Esophagus squamous epithelium (tissue), 5 donors: ENCODE measurements at regions not wholly inside any gene's neighbourhood (a gene's known extent, or its start where the extent isn't known, plus 50 kb on each side); places are given as distances from the start of the nearest gene placed in this dataset.

Experiments used
- DNase-seq: peaks from one replicate; lab custom pipeline; 2025; lab: John Stamatoyannopoulos, UW
- H3K27ac ChIP-seq, 4 donors: fragments of 200-600 bp; sonication (generic); one replicate each; pipeline ENCODE4 v1.5.1; 2016 to 2019; ENCODE audit warnings: mild to moderate bottlenecking in 1 of 4
- H3K27me3 ChIP-seq, 4 donors: fragments of 200-600 bp; sonication (generic); 1 replicate in 3 of 4; 2 replicates in 1 of 4; pipeline versions ENCODE4 v1.5.1 to v1.6.0; 2017 to 2021; ENCODE audit warnings: antibody characterized with exemption in 1 of 4
- H3K36me3 ChIP-seq, 3 donors: fragments of 200-600 bp; sonication (generic); one replicate each; pipeline ENCODE4 v1.5.1; 2016 to 2019
- H3K4me1 ChIP-seq, 3 donors: fragments of 200-600 bp; sonication (generic); one replicate each; pipeline ENCODE4 v1.5.1; 2017 to 2019
- H3K4me3 ChIP-seq, 4 donors: fragments of 200-600 bp; sonication (generic); 1 replicate in 3 of 4; 2 replicates in 1 of 4; pipeline ENCODE4 v1.5.1; 2016 to 2019; ENCODE audit warnings: mild to moderate bottlenecking in 2 of 4, moderate library complexity in 1 of 4
- H3K9me3 ChIP-seq, 3 donors: fragments of 200-600 bp; sonication (generic); one replicate each; pipeline ENCODE4 v1.5.1; 2016 to 2019
- POLR2A ChIP-seq, 4 donors: fragments of 450-650 bp; IDR thresholded peaks; one replicate each; pipeline ENCODE4 v1.6.1; 2017; ENCODE audit warnings: antibody characterized with exemption in 4 of 4, mild to moderate bottlenecking in 4 of 4, moderate library complexity in 3 of 4
- WGBS, 2 donors: methylation state at CpG; one replicate each; pipeline ENCODE4 v1.1.5; 2018; 5-methylcytosine and 5-hydroxymethylcytosine counted together
- intact Hi-C: fragments of 100-400 bp; cut with DNase I; formaldehyde crosslinking; loops from one replicate; pipeline ENCODE4 v1.15.0; 2022
- TF ChIP-seq, protein P1 (sequence below), 6 experiments: fragments of 450-650 bp in 4 of 6; fragments of 200-600 bp in 2 of 6; sonication (generic) in 2 of 6; IDR thresholded peaks; one replicate each; pipeline ENCODE4 v1.5.1; 2016 to 2019; ENCODE audit warnings: antibody characterized with exemption in 6 of 6, mild to moderate bottlenecking in 4 of 6, moderate library complexity in 4 of 6
- donor health status: DM: yes; HTN: yes; CAD: no.

DNA sequence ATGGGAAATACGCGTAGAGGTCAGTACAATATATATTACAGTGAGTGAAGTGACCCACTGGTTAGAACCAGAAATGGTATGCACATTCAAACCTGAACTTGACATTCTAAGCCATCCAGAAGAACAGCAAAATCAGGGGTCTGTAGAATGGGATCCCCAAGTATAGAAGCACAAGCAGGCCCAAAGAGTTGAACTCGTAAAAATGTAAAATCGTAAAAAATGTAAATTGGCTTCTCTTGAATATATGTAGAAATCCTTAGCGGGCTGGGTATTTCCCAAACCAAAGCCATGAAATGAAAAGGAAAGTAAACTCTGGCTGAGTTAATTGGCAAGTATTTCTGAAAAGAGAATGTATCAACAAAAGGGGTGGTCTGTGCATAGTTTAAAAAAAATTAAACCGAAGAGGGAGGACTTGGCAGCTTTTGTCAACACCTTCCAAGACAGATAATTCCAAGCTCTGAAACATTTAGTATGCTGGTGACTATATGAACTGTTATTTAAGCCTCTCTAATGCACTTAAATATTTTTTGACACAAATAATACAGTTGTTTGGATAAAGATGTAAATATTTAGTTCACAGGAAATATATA is 1505.6 kb upstream of the FLRT2 start:
- Histone ChIP-seq H3K27ac (no peak overlapping the region), H3K9me3 (peaks cover 0 to 5% (median 0%) of the 10 kb centered on the region in 3 donors), H3K4me3 (no peak overlapping the region), H3K27me3 (no peaks in the 10 kb centered on the region), H3K36me3 (no peaks in the 10 kb centered on the region), H3K4me1 (no peaks in the 10 kb centered on the region)
- TF ChIP-seq, protein P1, sequence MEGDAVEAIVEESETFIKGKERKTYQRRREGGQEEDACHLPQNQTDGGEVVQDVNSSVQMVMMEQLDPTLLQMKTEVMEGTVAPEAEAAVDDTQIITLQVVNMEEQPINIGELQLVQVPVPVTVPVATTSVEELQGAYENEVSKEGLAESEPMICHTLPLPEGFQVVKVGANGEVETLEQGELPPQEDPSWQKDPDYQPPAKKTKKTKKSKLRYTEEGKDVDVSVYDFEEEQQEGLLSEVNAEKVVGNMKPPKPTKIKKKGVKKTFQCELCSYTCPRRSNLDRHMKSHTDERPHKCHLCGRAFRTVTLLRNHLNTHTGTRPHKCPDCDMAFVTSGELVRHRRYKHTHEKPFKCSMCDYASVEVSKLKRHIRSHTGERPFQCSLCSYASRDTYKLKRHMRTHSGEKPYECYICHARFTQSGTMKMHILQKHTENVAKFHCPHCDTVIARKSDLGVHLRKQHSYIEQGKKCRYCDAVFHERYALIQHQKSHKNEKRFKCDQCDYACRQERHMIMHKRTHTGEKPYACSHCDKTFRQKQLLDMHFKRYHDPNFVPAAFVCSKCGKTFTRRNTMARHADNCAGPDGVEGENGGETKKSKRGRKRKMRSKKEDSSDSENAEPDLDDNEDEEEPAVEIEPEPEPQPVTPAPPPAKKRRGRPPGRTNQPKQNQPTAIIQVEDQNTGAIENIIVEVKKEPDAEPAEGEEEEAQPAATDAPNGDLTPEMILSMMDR (IDR thresholded peaks at IDR 0.05) = no peak
- TF ChIP-seq POLR2A (IDR thresholded peaks at IDR 0.05) = no peak
- intact Hi-C loops = no loop called here
- 56% methylated on average over 6 of the region's 6 CpGs for WGBS, 2 donors
- DNase-seq = no peak

DNA sequence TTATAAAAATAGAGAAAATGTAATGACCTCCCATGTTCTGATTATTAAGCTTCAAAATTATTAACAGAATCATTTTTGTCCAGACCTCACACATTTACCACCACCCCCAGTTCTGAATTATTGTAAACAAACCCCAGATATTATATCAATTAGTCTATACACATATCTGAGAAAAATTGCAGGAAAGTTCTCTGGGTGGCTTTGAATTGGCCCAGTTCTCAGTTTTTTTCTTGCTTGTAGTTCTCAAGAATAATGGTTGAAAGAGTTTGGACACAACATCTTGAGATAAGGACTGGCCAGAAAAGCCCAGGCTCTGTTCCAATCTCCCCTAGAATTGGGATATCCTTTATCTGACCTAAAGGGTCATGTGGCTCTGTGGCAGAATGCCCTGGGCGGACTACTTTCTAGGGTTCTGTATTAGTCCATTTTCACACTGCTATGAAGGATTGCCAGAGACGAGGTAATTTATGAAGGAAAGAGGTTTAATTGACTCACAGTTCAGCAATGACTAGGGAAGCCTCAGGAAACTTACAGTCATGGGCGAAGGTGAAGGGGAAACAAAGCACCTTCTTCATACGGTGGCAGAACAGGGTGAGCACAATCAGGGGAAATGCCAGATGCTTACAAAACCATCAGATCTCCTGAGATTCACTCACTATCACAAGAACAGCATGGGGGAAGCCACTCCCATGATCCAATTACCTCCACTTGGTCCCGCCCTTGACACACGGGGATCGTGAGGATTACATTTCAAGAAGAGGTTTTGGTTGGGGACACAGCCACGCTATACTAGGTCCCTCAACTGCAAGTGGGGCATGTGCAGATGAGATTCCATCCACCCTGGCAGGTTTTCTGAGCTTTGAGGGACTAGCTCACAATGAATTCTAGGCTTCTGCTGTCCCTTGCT is 1504.6 kb upstream of the FLRT2 start:
- no peaks in the 10 kb centered on the region for H3K27me3 ChIP-seq
- peaks cover 0 to 5% (median 0%) of the 10 kb centered on the region in 3 donors for H3K9me3 ChIP-seq
- intact Hi-C loops = no loop called here
- TF ChIP-seq POLR2A (IDR thresholded peaks at IDR 0.05) = no peak
- TF ChIP-seq, protein P1 (IDR thresholded peaks at IDR 0.05) = no peak
- H3K36me3 ChIP-seq = no peaks in the 10 kb centered on the region
- H3K4me1 ChIP-seq = no peaks in the 10 kb centered on the region
- no peak overlapping the region for H3K27ac ChIP-seq
- H3K4me3 ChIP-seq = no peak overlapping the region
- whole genome bisulfite sequencing, 2 donors = 80 to 92% methylated on average over 7 to 8 of the region's 8 CpGs
- DNase-seq = no peak

DNA sequence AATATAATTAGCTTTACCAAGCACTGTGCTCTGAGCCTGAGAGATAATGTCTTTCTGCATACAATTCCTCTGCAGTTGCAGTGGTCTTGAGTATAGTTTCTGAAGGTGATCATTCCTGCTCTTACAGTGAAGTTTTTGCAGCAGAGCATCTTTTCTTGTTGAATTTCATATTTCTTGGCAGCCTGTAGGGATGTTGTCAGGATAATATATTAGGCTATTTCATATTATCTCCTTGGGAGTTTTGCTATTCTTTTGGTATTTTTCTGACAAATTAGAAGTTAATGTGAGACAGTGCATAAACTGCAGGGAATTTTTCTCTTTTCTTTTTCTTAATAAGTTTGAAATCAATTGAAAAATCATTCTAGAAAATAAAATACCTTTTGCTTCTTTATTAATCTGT is 1502.6 kb upstream of the FLRT2 start:
- Histone ChIP-seq H3K36me3 (no peaks in the 10 kb centered on the region), H3K4me1 (no peaks in the 10 kb centered on the region), H3K27me3 (no peaks in the 10 kb centered on the region), H3K9me3 (no peaks in the 10 kb centered on the region), H3K4me3 (no peak overlapping the region), H3K27ac (no peak overlapping the region)
- intact Hi-C loops = no loop called here
- no peak for TF ChIP-seq POLR2A (IDR thresholded peaks at IDR 0.05)
- TF ChIP-seq, protein P1 (IDR thresholded peaks at IDR 0.05) = no peak
- no peak for DNase-seq

DNA sequence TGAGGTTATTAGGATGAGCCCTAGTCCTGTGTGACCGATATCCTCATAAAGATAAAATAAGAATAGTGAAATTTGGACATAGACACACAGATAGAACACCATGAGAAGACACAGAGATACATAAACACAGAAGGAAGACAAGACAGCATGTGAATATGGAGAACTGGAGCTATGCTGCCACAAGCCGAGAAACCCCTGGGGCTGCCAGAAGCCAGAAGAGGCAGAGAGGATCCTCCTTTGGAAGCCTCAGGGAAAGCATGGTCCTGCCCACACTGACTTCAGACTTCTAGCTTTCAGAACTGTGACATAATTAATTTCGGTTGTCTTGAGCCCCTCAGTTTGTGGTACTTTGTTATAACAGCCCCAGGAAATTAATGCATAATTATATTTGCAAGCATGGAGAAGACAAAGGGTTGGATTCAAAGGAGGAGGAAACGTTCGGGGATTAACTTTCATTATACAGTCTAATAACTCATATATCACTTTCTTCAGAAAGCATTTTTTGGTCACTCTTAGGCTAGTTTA is 1501.8 kb upstream of the FLRT2 start:
- intact Hi-C loops = no loop called here
- Histone ChIP-seq H3K4me1 (no peaks in the 10 kb centered on the region), H3K4me3 (no peak overlapping the region), H3K9me3 (no peaks in the 10 kb centered on the region), H3K27ac (no peak overlapping the region), H3K27me3 (no peaks in the 10 kb centered on the region), H3K36me3 (no peaks in the 10 kb centered on the region)
- TF ChIP-seq, protein P1 (IDR thresholded peaks at IDR 0.05) = no peak
- TF ChIP-seq POLR2A (IDR thresholded peaks at IDR 0.05) = no peak
- DNase-seq = no peak
- 63 to 67% methylated on average over 5 of the region's 5 CpGs for WGBS, 2 donors

DNA sequence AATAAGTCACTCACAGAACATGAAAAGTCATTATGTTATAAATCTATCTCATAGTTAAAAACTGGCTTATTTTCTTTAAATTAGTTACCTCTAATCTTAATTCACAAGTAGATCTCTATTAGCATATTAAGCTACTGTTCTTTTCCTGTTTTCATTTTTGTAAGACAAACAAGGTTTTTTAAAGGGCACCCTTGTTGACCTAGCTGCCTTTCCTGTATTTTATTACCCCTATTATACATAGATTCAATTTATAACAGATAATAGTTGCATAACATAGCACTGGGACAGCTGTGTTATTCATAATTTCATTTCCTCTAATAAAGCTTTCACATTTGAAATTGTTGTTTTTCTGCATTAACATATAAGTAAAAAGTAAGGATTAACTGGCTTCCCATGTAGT is 1500.7 kb upstream of the FLRT2 start:
- Histone ChIP-seq H3K27me3 (no peaks in the 10 kb centered on the region), H3K27ac (no peak overlapping the region), H3K36me3 (no peaks in the 10 kb centered on the region), H3K4me1 (no peaks in the 10 kb centered on the region), H3K9me3 (no peaks in the 10 kb centered on the region), H3K4me3 (no peak overlapping the region)
- intact Hi-C loops = no loop called here
- DNase-seq = no peak
- TF ChIP-seq, protein P1 (IDR thresholded peaks at IDR 0.05) = no peak
- no peak for TF ChIP-seq POLR2A (IDR thresholded peaks at IDR 0.05)
